ENCODE measurements at regions not wholly inside any gene's neighbourhood (a gene's known extent, or its start where the extent isn't known, plus 50 kb on each side); places are given as distances from the start of the nearest gene placed in this dataset.

DNA sequence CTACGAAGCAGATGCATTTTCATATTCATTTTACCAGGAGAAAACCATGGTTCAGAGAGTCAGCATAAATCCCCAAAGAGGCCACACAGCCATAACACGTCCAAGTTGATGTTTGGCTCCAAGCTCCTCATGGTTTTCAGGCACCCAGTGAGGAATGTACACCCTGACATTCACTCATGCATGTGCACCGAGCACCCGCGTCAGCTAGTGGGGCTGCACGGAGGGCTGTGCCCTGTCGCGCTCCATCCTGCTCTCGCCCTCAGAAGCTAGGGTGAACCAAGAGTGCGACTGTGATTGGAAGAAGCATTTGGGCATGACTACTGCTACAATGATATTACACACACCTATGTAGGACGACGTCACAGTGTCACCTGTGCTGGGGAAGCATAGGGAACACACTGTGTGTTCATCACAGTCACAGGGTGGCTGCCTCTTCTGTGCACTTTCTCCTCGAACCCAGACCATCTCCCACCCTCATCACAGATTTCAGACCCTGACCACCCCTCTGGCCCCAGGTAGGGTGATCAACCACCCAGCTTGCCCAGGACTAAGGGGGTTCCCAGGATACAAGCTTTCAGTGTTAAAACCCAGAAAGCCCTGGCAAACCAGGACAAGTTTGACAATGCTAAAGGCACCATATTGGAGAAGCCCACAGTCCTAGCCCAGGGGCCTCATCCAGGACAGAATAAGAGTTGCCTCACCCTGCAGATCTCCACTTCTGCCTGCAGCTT lies 148.6 kb upstream of the ZNF507 start:
- no peak overlapping the region for H3K4me2 ChIP-seq (ENCODE audit: low read length)
- H4K20me1 ChIP-seq (ENCODE audit: insufficient read depth, low read length) = no peaks in the 10 kb centered on the region
- H2AFZ ChIP-seq (ENCODE audit: low read depth, low read length) = no peak overlapping the region
- H3K27me3 ChIP-seq (ENCODE audit: low read depth, low read length) = no peaks in the 10 kb centered on the region
- TF ChIP-seq EZH2phosphoT487 (IDR thresholded peaks at IDR 0.05; ENCODE audit: low read depth) = no peak
- TF ChIP-seq, protein P1, sequence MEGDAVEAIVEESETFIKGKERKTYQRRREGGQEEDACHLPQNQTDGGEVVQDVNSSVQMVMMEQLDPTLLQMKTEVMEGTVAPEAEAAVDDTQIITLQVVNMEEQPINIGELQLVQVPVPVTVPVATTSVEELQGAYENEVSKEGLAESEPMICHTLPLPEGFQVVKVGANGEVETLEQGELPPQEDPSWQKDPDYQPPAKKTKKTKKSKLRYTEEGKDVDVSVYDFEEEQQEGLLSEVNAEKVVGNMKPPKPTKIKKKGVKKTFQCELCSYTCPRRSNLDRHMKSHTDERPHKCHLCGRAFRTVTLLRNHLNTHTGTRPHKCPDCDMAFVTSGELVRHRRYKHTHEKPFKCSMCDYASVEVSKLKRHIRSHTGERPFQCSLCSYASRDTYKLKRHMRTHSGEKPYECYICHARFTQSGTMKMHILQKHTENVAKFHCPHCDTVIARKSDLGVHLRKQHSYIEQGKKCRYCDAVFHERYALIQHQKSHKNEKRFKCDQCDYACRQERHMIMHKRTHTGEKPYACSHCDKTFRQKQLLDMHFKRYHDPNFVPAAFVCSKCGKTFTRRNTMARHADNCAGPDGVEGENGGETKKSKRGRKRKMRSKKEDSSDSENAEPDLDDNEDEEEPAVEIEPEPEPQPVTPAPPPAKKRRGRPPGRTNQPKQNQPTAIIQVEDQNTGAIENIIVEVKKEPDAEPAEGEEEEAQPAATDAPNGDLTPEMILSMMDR (IDR thresholded peaks at IDR 0.05; ENCODE audit: low read depth, low read length) = no peak
- H3K79me2 ChIP-seq (ENCODE audit: low read length) = no peaks in the 10 kb centered on the region
- H3K36me3 ChIP-seq (replicated peaks; ENCODE audit: low read depth, low read length) = no peaks in the 10 kb centered on the region
- H3K9ac ChIP-seq (ENCODE audit: low read length) = no peak overlapping the region
- no peaks in the 10 kb centered on the region for H3K9me3 ChIP-seq (ENCODE audit: insufficient read depth, low read length)
- H3K27ac ChIP-seq (ENCODE audit: low read length) = no peak overlapping the region
- no peak overlapping the region for H3K4me3 ChIP-seq (ENCODE audit: low read length)
- no peaks in the 10 kb centered on the region for H3K4me1 ChIP-seq (ENCODE audit: low read length)

DNA sequence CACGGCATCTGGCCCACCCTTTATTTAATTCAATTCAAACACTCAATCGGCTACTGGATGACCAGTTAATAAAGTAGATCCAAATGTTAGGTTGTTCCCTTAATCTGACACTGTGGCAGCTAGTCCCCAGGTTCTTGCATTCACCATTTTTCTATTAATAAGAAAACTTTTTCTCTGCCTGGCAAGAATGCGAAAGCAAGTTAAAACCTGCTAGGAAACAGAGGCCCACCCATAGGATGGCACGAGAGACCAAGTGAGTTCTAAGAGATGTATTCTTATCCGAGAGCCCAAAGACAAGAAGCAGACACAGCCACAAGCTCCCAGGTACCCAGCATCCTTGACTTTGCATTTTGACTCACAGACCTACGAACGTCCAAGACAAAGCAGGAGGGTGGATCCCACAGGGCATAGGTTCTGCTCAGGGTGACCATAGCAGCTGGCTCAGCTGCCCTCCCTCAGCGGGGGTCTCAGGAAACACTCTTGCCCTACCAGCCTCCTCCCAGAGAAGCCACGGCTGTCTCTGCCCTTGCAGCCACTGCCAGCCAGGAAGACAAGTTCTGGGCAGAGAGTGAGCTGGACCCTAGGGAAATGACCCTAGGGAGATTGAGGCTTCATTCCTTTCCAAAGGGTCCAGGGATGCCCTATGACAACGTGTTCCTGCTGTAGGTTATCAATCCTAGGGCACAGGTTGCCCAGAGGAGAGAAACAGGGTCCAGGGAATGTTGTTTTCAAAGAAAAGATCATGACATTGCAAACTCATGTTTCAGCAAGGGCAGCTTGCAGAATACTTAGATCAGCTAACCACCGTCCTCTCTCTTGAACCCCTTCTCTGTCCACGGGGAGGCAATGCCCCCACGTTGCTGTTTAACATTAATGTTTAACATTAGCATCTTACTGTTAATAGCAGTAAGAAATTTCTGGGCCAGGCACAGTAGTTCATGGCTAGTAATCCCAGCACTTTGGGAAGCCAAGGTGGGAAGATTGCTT lies 147.2 kb upstream of the ZNF507 start:
- no peaks in the 10 kb centered on the region for H4K20me1 ChIP-seq (ENCODE audit: insufficient read depth, low read length)
- no peak overlapping the region for H3K9ac ChIP-seq (ENCODE audit: low read length)
- no peaks in the 10 kb centered on the region for H3K9me3 ChIP-seq (ENCODE audit: insufficient read depth, low read length)
- H2AFZ ChIP-seq (ENCODE audit: low read depth, low read length) = no peak overlapping the region
- no peaks in the 10 kb centered on the region for H3K79me2 ChIP-seq (ENCODE audit: low read length)
- no peak overlapping the region for H3K4me2 ChIP-seq (ENCODE audit: low read length)
- no peaks in the 10 kb centered on the region for H3K36me3 ChIP-seq (replicated peaks; ENCODE audit: low read depth, low read length)
- TF ChIP-seq, protein P1 (IDR thresholded peaks at IDR 0.05; ENCODE audit: low read depth, low read length) = no peak
- no peak for TF ChIP-seq EZH2phosphoT487 (IDR thresholded peaks at IDR 0.05; ENCODE audit: low read depth)
- no peak overlapping the region for H3K4me3 ChIP-seq (ENCODE audit: low read length)
- H3K27ac ChIP-seq (ENCODE audit: low read length) = no peak overlapping the region
- no peaks in the 10 kb centered on the region for H3K27me3 ChIP-seq (ENCODE audit: low read depth, low read length)
- no peaks in the 10 kb centered on the region for H3K4me1 ChIP-seq (ENCODE audit: low read length)

DNA sequence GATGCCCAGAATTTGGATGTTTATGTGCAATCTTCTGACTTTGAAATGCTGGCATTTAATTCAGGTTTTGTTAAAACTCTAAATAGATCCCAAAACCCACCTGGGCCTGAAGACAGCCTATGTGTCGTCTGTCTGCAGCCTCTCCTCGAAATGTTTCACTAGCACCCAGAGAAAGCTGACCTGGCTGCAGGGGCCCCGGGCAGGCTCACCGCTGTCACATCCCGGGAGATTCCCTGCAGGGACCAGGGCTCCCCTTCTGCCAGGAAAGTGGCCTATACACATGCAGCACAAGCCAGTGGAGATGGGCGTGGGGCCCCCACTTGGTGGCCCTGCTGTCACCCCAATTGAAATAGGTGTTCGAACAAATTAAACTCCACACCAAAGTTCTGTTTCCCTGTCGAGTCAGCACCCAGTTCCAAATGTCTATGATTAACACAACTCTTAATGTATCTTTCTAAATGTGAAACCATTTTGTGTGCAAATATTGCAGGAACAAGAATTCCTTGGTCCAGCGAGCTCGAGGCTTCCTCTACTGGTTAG lies 145.8 kb upstream of the ZNF507 start:
- H3K4me1 ChIP-seq (ENCODE audit: low read length) = no peaks in the 10 kb centered on the region
- no peak overlapping the region for H3K27ac ChIP-seq (ENCODE audit: low read length)
- no peaks in the 10 kb centered on the region for H3K36me3 ChIP-seq (replicated peaks; ENCODE audit: low read depth, low read length)
- H3K4me2 ChIP-seq (ENCODE audit: low read length) = no peak overlapping the region
- TF ChIP-seq EZH2phosphoT487 (IDR thresholded peaks at IDR 0.05; ENCODE audit: low read depth) = no peak
- no peaks in the 10 kb centered on the region for H3K79me2 ChIP-seq (ENCODE audit: low read length)
- H3K27me3 ChIP-seq (ENCODE audit: low read depth, low read length) = no peaks in the 10 kb centered on the region
- H3K4me3 ChIP-seq (ENCODE audit: low read length) = no peak overlapping the region
- H3K9me3 ChIP-seq (ENCODE audit: insufficient read depth, low read length) = no peaks in the 10 kb centered on the region
- H4K20me1 ChIP-seq (ENCODE audit: insufficient read depth, low read length) = no peaks in the 10 kb centered on the region
- H3K9ac ChIP-seq (ENCODE audit: low read length) = no peak overlapping the region
- no peak overlapping the region for H2AFZ ChIP-seq (ENCODE audit: low read depth, low read length)

DNA sequence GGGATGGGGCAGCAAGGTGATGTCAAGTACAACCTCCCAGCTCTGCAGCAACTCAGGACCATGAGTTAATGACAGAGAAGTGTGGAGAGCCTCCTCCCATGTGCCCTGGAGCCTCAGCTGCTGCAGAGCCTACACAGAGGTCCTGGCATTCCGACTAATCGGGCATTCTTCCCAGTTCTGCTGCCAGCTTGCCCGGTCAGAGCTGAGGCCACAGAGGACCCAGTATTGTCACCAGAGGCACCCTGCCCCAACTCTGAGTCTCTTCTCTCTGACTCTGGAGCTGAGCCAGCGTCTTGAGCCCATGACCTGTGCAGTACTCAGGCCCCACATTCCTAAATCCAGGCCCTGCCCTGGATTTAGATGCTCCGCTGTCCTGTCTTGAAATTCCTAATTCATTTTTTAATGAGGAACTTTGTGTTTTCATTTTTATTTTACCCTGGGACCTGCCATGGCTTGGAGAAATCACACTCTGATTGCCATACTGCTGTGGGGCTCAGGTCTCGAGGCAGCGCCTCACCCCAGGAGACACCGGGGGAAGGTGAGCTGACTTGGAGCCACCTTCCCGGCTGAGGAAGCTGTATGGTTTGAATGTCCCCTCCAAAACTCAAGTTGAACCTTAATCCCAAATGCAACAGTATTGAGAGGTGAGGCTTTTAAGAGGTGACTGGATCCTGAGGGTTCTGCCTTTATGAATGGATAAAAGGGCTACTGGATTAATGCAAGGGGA lies 144.9 kb upstream of the ZNF507 start:
- Histone ChIP-seq H3K4me1 (ENCODE audit: low read length) (no peaks in the 10 kb centered on the region), H3K9me3 (ENCODE audit: insufficient read depth, low read length) (no peaks in the 10 kb centered on the region), H3K4me2 (ENCODE audit: low read length) (no peak overlapping the region), H3K27me3 (ENCODE audit: low read depth, low read length) (no peaks in the 10 kb centered on the region), H4K20me1 (ENCODE audit: insufficient read depth, low read length) (no peaks in the 10 kb centered on the region), H3K27ac (ENCODE audit: low read length) (no peak overlapping the region), H2AFZ (ENCODE audit: low read depth, low read length) (no peak overlapping the region), H3K9ac (ENCODE audit: low read length) (no peak overlapping the region), H3K79me2 (ENCODE audit: low read length) (no peaks in the 10 kb centered on the region), H3K36me3 (replicated peaks; ENCODE audit: low read depth, low read length) (no peaks in the 10 kb centered on the region), H3K4me3 (ENCODE audit: low read length) (no peak overlapping the region)
- TF ChIP-seq EZH2phosphoT487 (IDR thresholded peaks at IDR 0.05; ENCODE audit: low read depth) = no peak
- TF ChIP-seq, protein P1 (IDR thresholded peaks at IDR 0.05; ENCODE audit: low read depth, low read length) = no peak

Measured in OCI-LY3 (cell line).